HG03460 (cell line): ENCODE measurements at regions not wholly inside any gene's neighbourhood (a gene's known extent, or its start where the extent isn't known, plus 50 kb on each side); places are given as distances from the start of the nearest gene placed in this dataset.

Experiments
- ATAC-seq: cut with Tn5 transposase; IDR thresholded peaks from one replicate; pipeline ENCODE4 v1.9.1; 2021; ENCODE audit not compliant: unreplicated experiment

- ATAC-seq = no peak
Observed at GRCh38 chr13:74973935-74974879, 507.8 kb downstream of the TBC1D4 start.

- ATAC-seq = no peak
Observed at GRCh38 chr13:74969419-74969818, 512.5 kb downstream of the TBC1D4 start.

GRCh38 chr13:74966814-74967424 is 515.0 kb downstream of the TBC1D4 start:
- no peak for ATAC-seq

GRCh38 chr13:74966275-74966674 is 515.7 kb downstream of the TBC1D4 start:
- no peak for ATAC-seq

- no peak for ATAC-seq
Observed at GRCh38 chr13:74945637-74946036, 536.3 kb downstream of the TBC1D4 start.

- ATAC-seq = no peak
Observed at GRCh38 chr13:74931698-74932433, 550.1 kb downstream of the TBC1D4 start.

GRCh38 chr13:74930402-74931165 is 551.4 kb downstream of the TBC1D4 start:
- no peak for ATAC-seq

GRCh38 chr13:74929436-74929835 is 552.5 kb downstream of the TBC1D4 start:
- no peak for ATAC-seq

- ATAC-seq = no peak
Observed at GRCh38 chr13:74927823-74928222, 554.1 kb downstream of the TBC1D4 start.

- no peak for ATAC-seq
Observed at GRCh38 chr13:74922963-74923362, 559.0 kb downstream of the TBC1D4 start.

- ATAC-seq = no peak
Observed at GRCh38 chr13:74921326-74921725, 560.6 kb downstream of the TBC1D4 start.

GRCh38 chr13:74920920-74921319 is 561.0 kb downstream of the TBC1D4 start:
- ATAC-seq = no peak

- no peak for ATAC-seq
Observed at GRCh38 chr13:74920361-74920760, 561.6 kb downstream of the TBC1D4 start.

GRCh38 chr13:74919914-74920313 is 562.1 kb downstream of the TBC1D4 start:
- ATAC-seq = no peak

GRCh38 chr13:74912898-74913297 is 569.1 kb downstream of the TBC1D4 start:
- ATAC-seq = no peak

GRCh38 chr13:74910415-74910814 is 571.6 kb downstream of the TBC1D4 start:
- no peak for ATAC-seq

GRCh38 chr13:74907788-74908187 is 574.2 kb downstream of the TBC1D4 start:
- no peak for ATAC-seq

- ATAC-seq = no peak
Observed at GRCh38 chr13:74904556-74904955, 577.4 kb downstream of the TBC1D4 start.

GRCh38 chr13:74895042-74895796 is 586.8 kb downstream of the TBC1D4 start:
- no peak for ATAC-seq

GRCh38 chr13:74892096-74892495 is 589.9 kb downstream of the TBC1D4 start:
- no peak for ATAC-seq
